Endothelial cell of umbilical vein (primary cell): ENCODE measurements at regions not wholly inside any gene's neighbourhood (a gene's known extent, or its start where the extent isn't known, plus 50 kb on each side); places are given as distances from the start of the nearest gene placed in this dataset.

Source experiments
- BruUV-seq: library from RNA; stranded (reverse); fragments of 400-500 nt; replicated peaks from 2 replicates; lab custom pipeline; 2021; lab: Mats Ljungman, UMichigan
- CTCF ChIA-PET: fragments of 300-600, 350-600 bp; sonication (Branson Sonifier 250); formaldehyde crosslinking; loops from one replicate; lab custom pipeline; 2021; ENCODE audit warnings: antibody characterized with exemption, inconsistent platforms; lab: Charles Lee
- POLR2A ChIA-PET: fragments of 300-600, 350-600 bp; sonication (Branson Sonifier 250); formaldehyde crosslinking; loops from one replicate; lab custom pipeline; 2021; ENCODE audit warnings: antibody characterized with exemption, inconsistent platforms; lab: Charles Lee
- DNase-seq: peaks from one replicate; pipeline ENCODE4 v3.0.0-alpha.2; 2011; ENCODE audit warnings: low read depth, low spot score
- FAIRE-seq: peaks from 2 replicates; lab custom pipeline; 2011; peaks lifted over from hg19 to GRCh38; lab: Jason Lieb, UNC
- H2AFZ ChIP-seq: 2 replicates; pipeline ENCODE4 v1.6.0; 2012; ENCODE audit warnings: low read depth, low read length, control low read depth, inconsistent platforms
- H3K27ac ChIP-seq: 2 replicates; pipeline ENCODE4 v1.5.1; 2011; ENCODE audit warnings: low read depth, mild to moderate bottlenecking, control low read depth, low read length, moderate library complexity; ENCODE audit not compliant: insufficient read depth
- H3K27me3 ChIP-seq, 2 experiments: 2 replicates each; pipeline versions ENCODE4 v1.6.0 to v1.6.1; 2011; ENCODE audit warnings: low read length in 2 of 2, mixed read lengths in 1 of 2; ENCODE audit not compliant: control insufficient read depth in 2 of 2, insufficient read depth in 2 of 2
- H3K36me3 ChIP-seq, 2 experiments: 2 replicates in 1 of 2; 3 replicates in 1 of 2; pipeline ENCODE4 v1.5.1; 2011; ENCODE audit warnings: low read length in 2 of 2, mild to moderate bottlenecking in 1 of 2, moderate library complexity in 1 of 2; ENCODE audit not compliant: control insufficient read depth in 2 of 2, insufficient read depth in 2 of 2; ENCODE audit errors: extremely low read depth in 1 of 2
- H3K4me1 ChIP-seq: 3 replicates; pipeline ENCODE4 v1.5.1; 2011; ENCODE audit warnings: mild to moderate bottlenecking, low read length; ENCODE audit not compliant: control insufficient read depth, insufficient read depth; ENCODE audit errors: extremely low read depth
- H3K4me2 ChIP-seq: 2 replicates; pipeline ENCODE4 v1.6.1; 2011; ENCODE audit warnings: low read length, control low read depth, mixed read lengths; ENCODE audit not compliant: insufficient read depth
- H3K4me3 ChIP-seq, 3 experiments: fragments of 200-600 bp in 1 of 3; sonication (generic), shearing (Covaris generic) in 1 of 3; replicated peaks in 1 of 3; 2 replicates each; pipeline ENCODE4 v1.5.1; 2011 to 2016; ENCODE audit warnings: control low read depth in 3 of 3, low read length in 3 of 3, mild to moderate bottlenecking in 2 of 3, inconsistent platforms in 1 of 3, low read depth in 1 of 3, moderate library complexity in 1 of 3; ENCODE audit not compliant: insufficient read depth in 1 of 3
- H3K79me2 ChIP-seq: 2 replicates; pipeline ENCODE4 v1.6.0; 2012; ENCODE audit warnings: low read length, inconsistent platforms; ENCODE audit not compliant: control insufficient read depth, insufficient read depth
- H3K9ac ChIP-seq: replicated peaks from 2 replicates; pipeline ENCODE3; 2011; ENCODE audit warnings: low read length, control low read depth; ENCODE audit not compliant: insufficient read depth; ENCODE audit errors: extremely low read depth
- H3K9me1 ChIP-seq: replicated peaks from 3 replicates; pipeline ENCODE4 v1.6.0; 2011; ENCODE audit warnings: mild to moderate bottlenecking, low read length; ENCODE audit not compliant: control insufficient read depth, insufficient read depth; ENCODE audit errors: extremely low read depth
- H3K9me3 ChIP-seq: replicated peaks from 2 replicates; pipeline ENCODE4 v1.5.1; 2012; ENCODE audit warnings: low read length, inconsistent platforms; ENCODE audit not compliant: control insufficient read depth, insufficient read depth
- H4K20me1 ChIP-seq: replicated peaks from 2 replicates; pipeline ENCODE3; 2011; ENCODE audit warnings: mild to moderate bottlenecking, low read length; ENCODE audit not compliant: control insufficient read depth, insufficient read depth; ENCODE audit errors: extremely low read depth
- FOS ChIP-seq: IDR thresholded peaks from 2 replicates; pipeline ENCODE4 v1.6.1; 2011; ENCODE audit warnings: mild to moderate bottlenecking, low read length, moderate library complexity, borderline replicate concordance; ENCODE audit not compliant: insufficient read depth
- GATA2 ChIP-seq: IDR thresholded peaks from 2 replicates; pipeline ENCODE4 v1.7.0; 2011; ENCODE audit warnings: low read depth, mild to moderate bottlenecking, moderate library complexity, mixed read lengths, low read length; ENCODE audit not compliant: insufficient read length, insufficient read depth
- JUN ChIP-seq: IDR thresholded peaks from 2 replicates; pipeline ENCODE4 v1.6.1; 2011; ENCODE audit warnings: borderline replicate concordance, low read depth; ENCODE audit not compliant: insufficient read length, insufficient read depth
- MAX ChIP-seq: IDR thresholded peaks from 2 replicates; pipeline ENCODE4 v1.6.1; 2011; ENCODE audit not compliant: insufficient read depth, insufficient read length
- MYC ChIP-seq: IDR thresholded peaks from one replicate; pipeline ENCODE4 v1.6.1; 2011; ENCODE audit warnings: mild to moderate bottlenecking, low read depth, low read length
- POLR2A ChIP-seq: IDR thresholded peaks from 2 replicates; pipeline ENCODE4 v1.6.1; 2012; ENCODE audit warnings: low read depth, mild to moderate bottlenecking, control low read depth, low read length
- POLR2AphosphoS5 ChIP-seq: IDR thresholded peaks from 2 replicates; pipeline ENCODE4 v1.6.1; 2012; ENCODE audit warnings: low read depth, mild to moderate bottlenecking, control low read depth, low read length, moderate library complexity; ENCODE audit not compliant: insufficient read depth
- dilution Hi-C: fragments of 300-500 bp; cut with MboI; formaldehyde crosslinking; loops from one replicate; pipeline ENCODE4 v1.15.0; 2019; ENCODE audit warnings: low sequenced_read_pairs; ENCODE audit not compliant: extremely low pct_ligation_motif_present
- intact Hi-C: fragments of 100-400 bp; cut with micrococcal nuclease; formaldehyde crosslinking; loops from one replicate; pipeline ENCODE4 v1.10.0; 2022
- TF ChIP-seq, protein P1 (sequence below), 2 donors: IDR thresholded peaks; 1 replicate in 1 of 2; 2 replicates in 1 of 2; pipeline ENCODE4 v1.5.1; 2011; ENCODE audit warnings: low read length in 2 of 2, mild to moderate bottlenecking in 2 of 2, moderate library complexity in 2 of 2, control low read depth in 1 of 2, inconsistent platforms in 1 of 2, low read depth in 1 of 2; ENCODE audit not compliant: insufficient read depth in 1 of 2; ENCODE audit errors: extremely low read depth in 1 of 2

GRCh38 chr11:110000031-110000502, 93.1 kb upstream of the ZC3H12C start:
- Histone ChIP-seq H2AFZ (no peak overlapping the region), H3K9me3 (no peaks in the 10 kb centered on the region), H3K27me3 (no peaks in the 10 kb centered on the region), H3K4me1 (peaks cover 3% of the 10 kb centered on the region), H3K9ac (no peak overlapping the region), H3K36me3 (no peaks in the 10 kb centered on the region), H3K27ac (no peak overlapping the region), H4K20me1 (no peaks in the 10 kb centered on the region), H3K79me2 (no peaks in the 10 kb centered on the region), H3K9me1 (no peaks in the 10 kb centered on the region), H3K4me2 (no peak overlapping the region), H3K4me3 (no peak overlapping the region)
- TF ChIP-seq MAX (no peak), JUN (no peak), MYC (no peak), POLR2A (no peak), FOS (peak; percentile 19), POLR2AphosphoS5 (no peak), GATA2 (no peak)
- TF ChIP-seq, protein P1, sequence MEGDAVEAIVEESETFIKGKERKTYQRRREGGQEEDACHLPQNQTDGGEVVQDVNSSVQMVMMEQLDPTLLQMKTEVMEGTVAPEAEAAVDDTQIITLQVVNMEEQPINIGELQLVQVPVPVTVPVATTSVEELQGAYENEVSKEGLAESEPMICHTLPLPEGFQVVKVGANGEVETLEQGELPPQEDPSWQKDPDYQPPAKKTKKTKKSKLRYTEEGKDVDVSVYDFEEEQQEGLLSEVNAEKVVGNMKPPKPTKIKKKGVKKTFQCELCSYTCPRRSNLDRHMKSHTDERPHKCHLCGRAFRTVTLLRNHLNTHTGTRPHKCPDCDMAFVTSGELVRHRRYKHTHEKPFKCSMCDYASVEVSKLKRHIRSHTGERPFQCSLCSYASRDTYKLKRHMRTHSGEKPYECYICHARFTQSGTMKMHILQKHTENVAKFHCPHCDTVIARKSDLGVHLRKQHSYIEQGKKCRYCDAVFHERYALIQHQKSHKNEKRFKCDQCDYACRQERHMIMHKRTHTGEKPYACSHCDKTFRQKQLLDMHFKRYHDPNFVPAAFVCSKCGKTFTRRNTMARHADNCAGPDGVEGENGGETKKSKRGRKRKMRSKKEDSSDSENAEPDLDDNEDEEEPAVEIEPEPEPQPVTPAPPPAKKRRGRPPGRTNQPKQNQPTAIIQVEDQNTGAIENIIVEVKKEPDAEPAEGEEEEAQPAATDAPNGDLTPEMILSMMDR (IDR thresholded peaks at IDR 0.05; ENCODE audit: extremely low read depth in 1 of 2, insufficient read depth in 1 of 2, low read depth in 1 of 2, low read length in 2 of 2), result no peak
- no TSS peak for BruUV-seq
- CTCF ChIA-PET, result interaction anchor here (1.6 to 1.7 kb wide), 2 partner anchors 11 to 15 kb away, joined by 3 to 5 read pairs; no protein-coding TSS in a partner anchor
- FAIRE-seq (no peak), DNase-seq (peak; percentile 24)
- POLR2A ChIA-PET, result no interaction called here
- dilution Hi-C loops (no loop called here), intact Hi-C loops (no loop called here)
